Breast epithelium (tissue), 3 donors: ENCODE measurements at regions not wholly inside any gene's neighbourhood (a gene's known extent, or its start where the extent isn't known, plus 50 kb on each side); places are given as distances from the start of the nearest gene placed in this dataset.

ENCODE experiments used
- CTCF ChIP-seq, 3 donors: fragments of 450-650 bp; IDR thresholded peaks; one replicate each; pipeline ENCODE4 v1.5.1; 2016 to 2017; ENCODE audit warnings: antibody characterized with exemption in 3 of 3, mild to moderate bottlenecking in 3 of 3, moderate library complexity in 3 of 3
- POLR2A ChIP-seq: fragments of 450-650 bp; IDR thresholded peaks from one replicate; pipeline ENCODE4 v1.6.1; 2016; ENCODE audit warnings: antibody characterized with exemption, mild to moderate bottlenecking, moderate library complexity
- POLR2AphosphoS5 ChIP-seq, 3 donors: sonication (generic); formaldehyde crosslinking; IDR thresholded peaks; one replicate each; pipeline ENCODE4 v1.6.1; 2017; ENCODE audit warnings: antibody characterized with exemption in 3 of 3

DNA sequence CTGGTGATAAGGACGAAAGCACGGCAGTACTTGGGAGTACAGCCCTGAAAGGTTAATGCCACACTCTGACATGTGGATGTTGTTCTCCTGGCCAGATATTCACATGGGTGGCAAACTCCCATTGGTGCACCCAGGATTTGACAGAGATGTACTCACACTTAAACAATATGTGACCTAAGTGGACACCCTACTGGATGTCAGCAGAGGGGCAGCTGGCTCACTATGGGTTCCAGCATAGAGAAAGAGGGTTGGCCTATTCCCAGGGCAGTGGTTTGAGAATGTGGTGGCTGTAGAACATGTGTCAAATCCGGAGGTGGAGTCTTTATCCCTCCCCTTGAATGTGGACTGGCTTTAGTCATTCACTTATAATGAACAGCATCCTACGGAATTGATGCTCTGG lies 333.2 kb downstream of the DHX35 start:
- TF ChIP-seq POLR2A (no peak), CTCF (IDR thresholded peaks at IDR 0.05) (no peak), POLR2AphosphoS5 (IDR thresholded peaks at IDR 0.05) (no peak)
